RWPE1 (cell line): ENCODE measurements at regions not wholly inside any gene's neighbourhood (a gene's known extent, or its start where the extent isn't known, plus 50 kb on each side); places are given as distances from the start of the nearest gene placed in this dataset.
"Not testable (repeated sequence)": the region's sequence is repeated elsewhere in the genome, so short reads cannot be mapped to it uniquely, and the experiment has no call there.

ENCODE experiments used
- CTCF ChIA-PET: fragments of 350-600 bp; sonication (Branson Sonifier 250); formaldehyde crosslinking; extraction: SDS; loops from one replicate; lab custom pipeline; 2021; lab: Yijun Ruan, JAX
- POLR2A ChIA-PET: fragments of 400-600 bp; formaldehyde crosslinking; extraction: SDS; loops from one replicate; lab custom pipeline; 2020; ENCODE audit warnings: antibody characterized with exemption; ENCODE audit not compliant: low non-redundant PET; lab: Yijun Ruan, JAX
- DNase-seq: peaks from one replicate; pipeline ENCODE4 v3.0.0; 2012; ENCODE audit warnings: low spot score
- H3K27ac ChIP-seq: fragments of 450-650 bp; 2 replicates; pipeline ENCODE4 v1.5.1; 2017
- CTCF ChIP-seq: fragments of 450-650 bp; conservative IDR thresholded peaks from 2 replicates; pipeline ENCODE4 v1.5.1; 2017; ENCODE audit warnings: low read depth, mild to moderate bottlenecking

DNA sequence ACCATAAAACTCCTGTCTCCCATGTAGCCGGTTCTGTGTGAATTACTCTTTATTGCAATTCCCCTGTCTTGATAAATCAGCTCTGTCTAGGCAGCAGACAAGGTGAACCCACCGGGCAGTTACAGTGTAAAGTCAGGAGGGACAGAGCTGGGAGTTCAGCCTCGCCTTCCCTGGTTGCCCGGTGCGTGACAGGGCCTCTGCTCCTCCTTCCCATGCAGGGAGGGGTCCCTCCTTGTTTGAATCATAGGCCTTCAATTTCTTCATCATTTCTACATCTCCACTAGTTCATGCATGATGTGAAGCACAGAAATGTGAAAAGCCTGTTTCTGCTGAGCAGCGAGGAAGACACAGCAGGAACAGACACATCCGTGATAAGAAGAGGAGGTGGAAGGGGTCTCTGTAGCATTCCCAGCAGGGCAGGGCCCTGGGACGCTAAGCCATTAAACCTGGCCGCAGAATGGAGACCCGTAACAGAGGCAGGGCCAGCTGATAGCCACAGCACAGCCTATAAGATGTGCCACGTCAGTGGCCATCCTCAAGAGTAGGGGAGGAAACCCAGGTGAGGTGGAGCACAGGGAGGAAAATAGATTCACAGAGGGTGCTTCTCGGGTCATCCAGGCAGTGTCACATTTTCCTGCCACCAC lies 106.7 kb upstream of the CST7 start:
- H3K27ac ChIP-seq: no peak overlapping the region
- no peak for DNase-seq
- no peak for TF ChIP-seq CTCF
- ChIA-PET CTCF (no interaction called here), POLR2A (no interaction called here)

- no peak for TF ChIP-seq CTCF
- ChIA-PET POLR2A (no interaction called here), CTCF (no interaction called here)
- H3K27ac ChIP-seq: no peak overlapping the region
- no peak for DNase-seq
These were observed 106.0 kb upstream of the CST7 start for GRCh38 chr20:24842918-24843715.

DNA sequence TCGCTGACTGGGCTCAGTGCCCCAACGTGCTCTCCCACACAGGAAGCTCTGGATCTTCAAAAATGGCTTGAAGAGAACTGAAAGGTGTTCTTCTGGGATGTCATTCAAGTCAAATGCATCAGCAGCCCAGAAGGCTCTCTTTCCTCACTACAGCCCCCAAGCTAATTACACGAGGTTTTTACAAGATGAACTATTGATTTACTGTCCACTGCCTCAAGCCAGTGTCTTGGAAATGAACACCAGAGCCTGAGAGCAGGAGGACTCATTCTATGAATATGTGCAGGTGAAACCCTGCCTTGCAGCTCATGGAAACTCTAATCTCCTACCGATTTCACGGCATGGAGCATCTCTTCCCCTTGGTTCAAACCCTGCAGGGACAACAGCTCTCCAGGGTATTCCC lies 98.9 kb upstream of the CST7 start:
- POLR2A ChIA-PET: no interaction called here
- CTCF ChIA-PET: no interaction called here
- no peak for TF ChIP-seq CTCF
- no peak overlapping the region for H3K27ac ChIP-seq
- no peak for DNase-seq

DNA sequence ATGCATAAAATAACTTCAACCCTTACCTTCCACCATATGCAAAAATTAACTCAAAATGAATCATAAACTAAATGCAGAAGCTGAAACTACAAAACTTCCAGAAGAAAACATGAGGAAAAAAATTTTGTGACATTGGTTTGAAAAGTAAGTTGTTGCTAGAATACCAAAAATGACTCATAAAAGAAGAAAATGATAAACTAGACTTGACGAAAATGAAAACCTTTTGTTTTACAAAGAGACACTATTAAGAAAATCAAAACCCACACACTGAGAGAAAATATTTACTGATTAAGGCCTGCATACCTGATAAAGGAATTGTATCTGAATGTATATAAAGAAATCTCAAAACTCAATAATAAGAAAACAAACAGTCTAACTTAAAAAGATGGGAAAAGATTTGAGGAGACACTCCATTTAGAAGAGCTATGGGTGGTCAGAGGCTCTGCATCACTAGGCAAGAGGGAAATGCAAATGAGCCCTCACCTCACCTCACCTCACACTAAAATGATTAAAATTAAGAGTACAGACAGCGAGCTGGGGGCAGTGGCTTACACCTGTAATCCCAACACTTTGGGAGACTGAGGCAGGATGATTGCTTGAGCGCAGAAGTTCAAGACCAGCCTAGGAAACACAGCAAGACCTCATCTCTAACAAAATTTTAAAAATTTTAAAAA lies 97.6 kb upstream of the CST7 start:
- ChIA-PET CTCF (no interaction called here), POLR2A (no interaction called here)
- H3K27ac ChIP-seq: no peak overlapping the region
- no peak for DNase-seq
- no peak for TF ChIP-seq CTCF

DNA sequence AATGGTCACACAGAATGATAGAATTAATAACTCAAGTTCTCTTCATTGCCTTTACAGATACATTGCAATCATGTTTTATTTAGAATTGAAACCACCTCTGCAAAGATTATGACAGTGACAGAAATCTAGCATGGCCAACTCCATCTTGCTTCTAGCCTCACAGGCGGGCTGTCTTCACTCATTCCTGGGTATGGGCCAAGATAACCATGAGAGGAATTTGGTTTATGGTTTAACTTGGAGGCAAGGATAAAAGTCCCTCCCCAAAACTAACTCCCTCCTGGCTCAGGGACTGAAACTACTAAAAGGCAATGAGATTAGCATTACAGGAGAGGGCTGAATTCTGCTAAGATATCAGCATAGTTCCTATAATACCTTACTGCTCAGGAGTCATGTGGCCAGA lies 95.2 kb upstream of the CST7 start:
- POLR2A ChIA-PET: no interaction called here
- no peak overlapping the region for H3K27ac ChIP-seq
- DNase-seq: no peak
- CTCF ChIA-PET: no interaction called here
- no peak for TF ChIP-seq CTCF

GRCh38 chr20:24855848-24856247 lies 93.2 kb upstream of the CST7 start:
- ChIA-PET CTCF (no interaction called here), POLR2A (no interaction called here)
- no peak for TF ChIP-seq CTCF
- DNase-seq: no peak
- no peak overlapping the region for H3K27ac ChIP-seq

DNA sequence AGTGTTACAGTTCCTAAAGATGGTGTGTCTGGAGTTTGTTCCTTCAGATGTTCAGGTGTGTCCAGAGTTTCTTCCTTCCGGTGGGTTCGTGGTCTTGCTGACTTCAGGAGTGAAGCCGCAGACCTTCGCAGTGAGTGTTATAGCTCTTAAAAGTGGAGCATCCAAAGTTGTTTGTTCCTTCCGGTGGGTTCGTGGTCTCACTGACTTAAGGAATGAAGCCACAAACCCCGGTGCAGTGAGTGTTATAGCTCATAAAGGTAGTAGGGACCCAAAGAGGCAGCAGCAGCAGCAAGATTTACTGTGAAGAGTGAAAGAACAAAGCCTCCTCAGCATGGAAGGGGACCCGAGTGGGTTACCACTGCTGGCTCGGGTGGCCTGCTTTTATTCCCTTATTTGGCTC lies 90.6 kb upstream of the CST7 start:
- CTCF ChIA-PET, POLR2A ChIA-PET, H3K27ac ChIP-seq, DNase-seq: not testable (repeated sequence)
